Neural crest cell (in vitro differentiated cells): ENCODE measurements at regions not wholly inside any gene's neighbourhood (a gene's known extent, or its start where the extent isn't known, plus 50 kb on each side); places are given as distances from the start of the nearest gene placed in this dataset.

Experiments
- DNase-seq: peaks from one replicate; pipeline ENCODE4 v3.0.0; 2021; ENCODE audit warnings: low read depth, mixed read lengths, low spot score
- H3K27ac Mint-ChIP-seq: one replicate; pipeline ENCODE4 v1.8.0; 2021; ENCODE audit warnings: mild to moderate bottlenecking, mixed read lengths; ENCODE audit not compliant: unreplicated experiment
- H3K27me3 Mint-ChIP-seq: 2 replicates; pipeline ENCODE4 v1.8.0; 2021; ENCODE audit warnings: low read depth, mild to moderate bottlenecking, mixed read lengths
- H3K36me3 Mint-ChIP-seq: 2 replicates; pipeline ENCODE4 v1.8.0; 2021; ENCODE audit warnings: low read depth, mild to moderate bottlenecking, mixed read lengths
- H3K4me1 Mint-ChIP-seq: 2 replicates; pipeline ENCODE4 v1.8.0; 2021; ENCODE audit warnings: mixed read lengths
- H3K4me3 Mint-ChIP-seq: one replicate; pipeline ENCODE4 v1.8.0; 2021; ENCODE audit warnings: mild to moderate bottlenecking, mixed read lengths
- H3K9me3 Mint-ChIP-seq: 2 replicates; pipeline ENCODE4 v1.8.0; 2021; ENCODE audit warnings: mixed read lengths
- TF ChIP-seq, protein P1 (sequence below): fragments of 200-600 bp; sonication (generic); conservative IDR thresholded peaks from 2 replicates; pipeline ENCODE4 v1.5.0; 2021; ENCODE audit warnings: antibody characterized with exemption, mild to moderate bottlenecking

DNA sequence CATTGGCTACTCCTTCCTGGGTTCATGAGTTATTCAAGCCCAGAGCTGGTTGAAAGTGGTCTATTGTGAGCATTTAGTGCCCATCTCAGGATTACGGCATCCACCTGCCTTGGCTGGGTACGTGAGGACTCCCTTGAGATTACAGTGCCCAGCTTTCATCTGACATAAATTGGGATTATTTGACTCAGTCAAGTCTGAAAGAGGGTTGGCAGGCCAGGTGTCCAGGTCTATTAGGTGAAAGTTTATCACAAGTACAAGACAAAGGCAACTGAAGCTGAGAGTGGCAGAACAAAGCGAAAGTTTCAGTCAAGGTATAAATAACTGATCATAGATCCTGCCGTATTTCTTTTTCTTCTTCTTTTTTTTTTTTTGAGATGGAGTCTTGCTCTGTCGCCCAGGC lies 84.6 kb upstream of the ATF7IP start:
- Mint-ChIP-seq H3K27me3 (no peaks in the 10 kb centered on the region), H3K36me3 (peaks cover 13% of the 10 kb centered on the region), H3K4me1 (peaks cover 35% of the 10 kb centered on the region), H3K9me3 (peaks cover 8% of the 10 kb centered on the region), H3K27ac (no peak overlapping the region), H3K4me3 (no peak overlapping the region)
- DNase-seq, result no peak
- TF ChIP-seq, protein P1, sequence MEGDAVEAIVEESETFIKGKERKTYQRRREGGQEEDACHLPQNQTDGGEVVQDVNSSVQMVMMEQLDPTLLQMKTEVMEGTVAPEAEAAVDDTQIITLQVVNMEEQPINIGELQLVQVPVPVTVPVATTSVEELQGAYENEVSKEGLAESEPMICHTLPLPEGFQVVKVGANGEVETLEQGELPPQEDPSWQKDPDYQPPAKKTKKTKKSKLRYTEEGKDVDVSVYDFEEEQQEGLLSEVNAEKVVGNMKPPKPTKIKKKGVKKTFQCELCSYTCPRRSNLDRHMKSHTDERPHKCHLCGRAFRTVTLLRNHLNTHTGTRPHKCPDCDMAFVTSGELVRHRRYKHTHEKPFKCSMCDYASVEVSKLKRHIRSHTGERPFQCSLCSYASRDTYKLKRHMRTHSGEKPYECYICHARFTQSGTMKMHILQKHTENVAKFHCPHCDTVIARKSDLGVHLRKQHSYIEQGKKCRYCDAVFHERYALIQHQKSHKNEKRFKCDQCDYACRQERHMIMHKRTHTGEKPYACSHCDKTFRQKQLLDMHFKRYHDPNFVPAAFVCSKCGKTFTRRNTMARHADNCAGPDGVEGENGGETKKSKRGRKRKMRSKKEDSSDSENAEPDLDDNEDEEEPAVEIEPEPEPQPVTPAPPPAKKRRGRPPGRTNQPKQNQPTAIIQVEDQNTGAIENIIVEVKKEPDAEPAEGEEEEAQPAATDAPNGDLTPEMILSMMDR, result no peak

DNA sequence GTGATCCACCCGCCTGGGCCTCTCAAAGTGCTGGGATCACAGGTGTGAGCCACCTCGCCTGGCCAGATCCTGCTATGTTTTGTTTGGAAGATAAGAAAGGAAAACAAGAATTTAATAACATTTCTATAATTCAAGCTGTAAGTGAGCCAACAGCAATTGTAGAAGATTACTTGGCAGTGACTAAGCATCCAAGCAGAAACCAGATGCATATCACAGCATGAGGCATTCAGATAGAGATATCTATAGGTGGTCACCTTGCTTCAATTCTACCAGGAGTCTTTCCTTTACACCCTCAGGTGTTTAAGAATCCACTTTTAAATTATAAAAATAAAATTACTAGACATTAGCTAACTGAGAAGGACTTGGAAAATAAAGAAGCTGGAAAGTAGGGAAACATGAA lies 83.9 kb upstream of the ATF7IP start:
- TF ChIP-seq, protein P1, result no peak
- peaks cover 7% of the 10 kb centered on the region for H3K9me3 Mint-ChIP-seq
- H3K27ac Mint-ChIP-seq, result no peak overlapping the region
- peaks cover 12% of the 10 kb centered on the region for H3K36me3 Mint-ChIP-seq
- no peak overlapping the region for H3K4me3 Mint-ChIP-seq
- no peak for DNase-seq
- H3K4me1 Mint-ChIP-seq, result peaks cover 35% of the 10 kb centered on the region
- H3K27me3 Mint-ChIP-seq, result no peaks in the 10 kb centered on the region

DNA sequence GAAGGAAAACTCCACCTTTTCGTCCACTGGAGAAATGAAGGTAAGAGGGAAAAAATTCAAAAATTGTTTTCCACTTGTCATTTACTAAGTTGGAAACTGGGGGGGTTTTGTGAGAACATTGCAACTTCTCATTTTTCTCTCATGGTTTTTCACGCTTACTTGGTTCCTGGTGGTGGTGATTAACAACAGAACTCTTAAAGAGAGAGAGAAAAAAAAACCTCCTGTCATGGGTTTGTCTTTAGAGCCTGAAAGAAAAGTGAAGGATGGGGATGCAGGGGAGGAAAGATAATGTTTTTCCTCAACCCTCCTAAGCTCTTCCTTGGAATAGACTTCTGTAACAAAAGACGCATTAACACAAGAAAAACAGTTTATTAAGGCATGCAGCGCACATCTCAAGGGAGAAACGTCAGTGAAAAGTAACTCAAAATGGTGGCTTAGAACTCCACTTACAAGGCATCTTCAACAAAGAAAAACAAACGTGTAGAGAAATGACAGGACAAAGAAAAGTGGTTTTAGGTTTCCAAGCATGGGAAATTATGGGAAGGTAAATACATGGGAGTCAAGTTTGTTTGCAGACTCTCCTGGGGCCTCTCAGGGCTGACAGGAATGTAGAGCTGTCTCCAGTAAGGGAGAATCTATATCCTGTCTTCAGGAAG lies 81.9 kb upstream of the ATF7IP start:
- Mint-ChIP-seq H3K4me1 (peaks cover 28% of the 10 kb centered on the region), H3K9me3 (peaks cover 7% of the 10 kb centered on the region), H3K4me3 (peak overlapping the region; percentile 54), H3K27ac (peak overlapping the region; percentile 97), H3K27me3 (no peaks in the 10 kb centered on the region), H3K36me3 (peaks cover 15% of the 10 kb centered on the region)
- TF ChIP-seq, protein P1, result peak; percentile 0
- no peak for DNase-seq

DNA sequence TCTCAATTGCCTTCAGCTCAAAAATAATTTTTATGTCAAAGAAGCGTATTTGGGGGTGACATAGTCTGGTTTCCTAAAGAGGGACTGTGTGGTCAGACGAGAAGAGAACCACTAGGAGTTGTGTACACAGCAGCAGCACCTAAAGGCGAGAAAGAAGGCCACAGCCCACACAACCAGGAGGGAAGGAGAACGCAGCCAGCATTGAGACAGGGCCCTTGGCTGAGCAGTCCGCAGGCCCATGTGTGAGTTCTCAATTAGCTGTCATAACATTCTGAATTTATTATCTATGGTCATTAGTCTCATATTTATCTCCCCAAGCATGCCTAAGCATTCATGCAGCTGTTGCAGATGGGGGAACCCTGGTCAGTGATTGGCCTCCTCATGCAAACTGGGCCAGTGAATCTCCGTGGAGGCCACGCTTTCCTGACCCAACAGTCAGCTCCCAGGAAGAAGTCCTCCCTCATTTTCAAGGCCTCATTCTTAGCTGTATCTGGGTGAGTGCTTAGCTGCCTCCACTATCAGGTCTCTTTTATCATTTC lies 81.2 kb upstream of the ATF7IP start:
- peak overlapping the region; percentile 4 for H3K4me3 Mint-ChIP-seq
- H3K36me3 Mint-ChIP-seq, result peaks cover 21% of the 10 kb centered on the region
- peak overlapping the region; percentile 97 for H3K27ac Mint-ChIP-seq
- TF ChIP-seq, protein P1, result peak; percentile 3
- no peaks in the 10 kb centered on the region for H3K27me3 Mint-ChIP-seq
- no peak for DNase-seq
- H3K4me1 Mint-ChIP-seq, result peaks cover 28% of the 10 kb centered on the region
- H3K9me3 Mint-ChIP-seq, result peaks cover 7% of the 10 kb centered on the region

DNA sequence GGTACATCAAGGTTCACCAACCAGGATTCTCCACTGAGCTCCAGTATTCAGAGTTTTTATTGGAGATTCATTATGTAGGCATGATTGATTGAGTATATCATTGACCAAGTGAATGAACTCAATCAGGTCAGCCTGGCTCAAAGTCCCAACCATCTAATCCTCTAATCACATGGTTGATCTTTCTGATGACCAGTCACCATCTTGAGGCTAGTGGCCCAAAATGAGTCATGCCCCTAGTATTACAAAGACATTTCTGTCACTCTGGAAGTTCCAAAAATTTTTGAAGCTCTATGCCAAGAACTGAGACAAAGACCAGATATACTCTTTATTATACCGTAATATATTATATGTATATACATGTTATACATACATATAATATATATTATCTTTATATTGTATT lies 75.9 kb upstream of the ATF7IP start:
- no peak for DNase-seq

More for the DNA sequence above, 75.9 kb upstream of the ATF7IP start:
- Mint-ChIP-seq H3K4me3 (no peak overlapping the region), H3K27me3 (no peaks in the 10 kb centered on the region), H3K36me3 (peaks cover 23% of the 10 kb centered on the region), H3K9me3 (peaks cover 8% of the 10 kb centered on the region), H3K4me1 (peaks cover 2% of the 10 kb centered on the region), H3K27ac (no peak overlapping the region)
- TF ChIP-seq, protein P1, result no peak
